GM12878 (cell line): ENCODE measurements at regions not wholly inside any gene's neighbourhood (a gene's known extent, or its start where the extent isn't known, plus 50 kb on each side); places are given as distances from the start of the nearest gene placed in this dataset.

Experiments
- ATAC-seq: fragments of 200-7000 bp; cut with Tn5 transposase; 3 replicates; pipeline ENCODE4 v1.9.1; 2020; ENCODE audit warnings: mild to moderate bottlenecking, moderate library complexity
- BruUV-seq: library from RNA; stranded (reverse); fragments of 400-500 nt; replicated peaks from 2 replicates; lab custom pipeline; 2021; lab: Mats Ljungman, UMichigan
- CTCF ChIA-PET: fragments of 300-600 bp; sonication (Branson Sonifier 250); formaldehyde crosslinking; extraction: SDS; loops from one replicate; lab custom pipeline; 2021; ENCODE audit warnings: inconsistent platforms; lab: Yijun Ruan, JAX
- POLR2A ChIA-PET: fragments of 350-600 bp; formaldehyde crosslinking; extraction: SDS; loops from one replicate; lab custom pipeline; 2021; ENCODE audit warnings: inconsistent platforms; lab: Charles Lee
- RAD21 ChIA-PET: fragments of 300-600 bp; sonication (Branson Sonifier 250); formaldehyde crosslinking; loops from one replicate; lab custom pipeline; 2023; ENCODE audit warnings: antibody characterized with exemption; ENCODE audit not compliant: unreplicated experiment; lab: Charles Lee
- SMC1A ChIA-PET: fragments of 300-600 bp; sonication (Branson Sonifier 250); formaldehyde crosslinking; loops from one replicate; lab custom pipeline; 2023; ENCODE audit not compliant: unreplicated experiment, uncharacterized antibody; lab: Charles Lee
- DNase-seq: peaks from one replicate; pipeline ENCODE4 v3.0.0-alpha.2; 2011; ENCODE audit warnings: low read depth, low spot score
- FAIRE-seq: peaks from 3 replicates; lab custom pipeline; 2011; peaks lifted over from hg19 to GRCh38; lab: Jason Lieb, UNC
- H2AFZ ChIP-seq: 2 replicates; pipeline ENCODE4 v1.6.0; 2011; ENCODE audit warnings: low read depth, low read length, control low read depth; ENCODE audit not compliant: control insufficient read depth
- H3K27ac ChIP-seq: 2 replicates; pipeline ENCODE4 v1.5.1; 2011; ENCODE audit warnings: control low read depth; ENCODE audit not compliant: control insufficient read depth, insufficient read depth
- H3K27me3 ChIP-seq, 2 experiments: replicated peaks in 1 of 2; 2 replicates each; pipeline versions ENCODE4 v1.6.0 to v1.6.1; 2011; ENCODE audit warnings: low read length in 1 of 2; ENCODE audit not compliant: control insufficient read depth in 2 of 2, insufficient read depth in 2 of 2
- H3K36me3 ChIP-seq, 2 experiments: 2 replicates each; pipeline ENCODE4 v1.5.1; 2011; ENCODE audit warnings: low read length in 1 of 2; ENCODE audit not compliant: control insufficient read depth in 2 of 2, insufficient read depth in 2 of 2
- H3K4me1 ChIP-seq: 2 replicates; pipeline ENCODE4 v1.6.1; 2011; ENCODE audit warnings: mild to moderate bottlenecking, low read length, moderate library complexity, mixed read lengths; ENCODE audit not compliant: control insufficient read depth, insufficient read depth
- H3K4me2 ChIP-seq: 2 replicates; pipeline ENCODE4 v1.6.0; 2011; ENCODE audit warnings: control low read depth; ENCODE audit not compliant: control insufficient read depth, insufficient read depth
- H3K4me3 ChIP-seq: fragments of 200-600 bp; sonication (generic); 2 replicates; pipeline ENCODE4 v1.5.1; 2016
- H3K79me2 ChIP-seq: 2 replicates; pipeline ENCODE4 v1.6.0; 2011; ENCODE audit warnings: low read length; ENCODE audit not compliant: control insufficient read depth, insufficient read depth
- H3K9ac ChIP-seq: 2 replicates; pipeline ENCODE4 v1.8.0; 2011; ENCODE audit warnings: low read length, control low read depth, mixed read lengths; ENCODE audit not compliant: control insufficient read depth, insufficient read depth
- H3K9me3 ChIP-seq: replicated peaks from 3 replicates; pipeline ENCODE4 v1.5.1; 2011; ENCODE audit warnings: mild to moderate bottlenecking, low read length; ENCODE audit not compliant: control insufficient read depth, insufficient read depth
- H4K20me1 ChIP-seq: 2 replicates; pipeline ENCODE4 v1.6.0; 2011; ENCODE audit not compliant: control insufficient read depth, insufficient read depth
- HDAC2 ChIP-seq: fragments of 200-600 bp; sonication (generic); IDR thresholded peaks from 2 replicates; pipeline ENCODE4 v1.6.1; 2017
- HDAC6 ChIP-seq: fragments of 200-600 bp; sonication (generic); IDR thresholded peaks from one replicate; pipeline ENCODE4 v1.8.0; 2017; ENCODE audit warnings: antibody characterized with exemption; ENCODE audit not compliant: unreplicated experiment
- KAT2A ChIP-seq: conservative IDR thresholded peaks from 2 replicates; pipeline ENCODE4 v1.6.1; 2011; ENCODE audit warnings: low read depth, low read length; ENCODE audit not compliant: control insufficient read depth
- MYB ChIP-seq: fragments of 150-350 bp; IDR thresholded peaks from 2 replicates; pipeline ENCODE4 v1.6.1; 2014; ENCODE audit warnings: mild to moderate bottlenecking, low read depth, low read length, borderline replicate concordance
- PAX5 ChIP-seq: IDR thresholded peaks from 2 replicates; pipeline ENCODE4 v1.6.1; 2011; ENCODE audit warnings: low read depth, low read length, borderline replicate concordance
- POLR2A ChIP-seq: IDR thresholded peaks from 2 replicates; pipeline ENCODE4 v1.6.1; 2011; ENCODE audit warnings: low read depth, mild to moderate bottlenecking, low read length
- POLR2AphosphoS5 ChIP-seq: IDR thresholded peaks from 2 replicates; pipeline ENCODE4 v1.6.1; 2011; ENCODE audit warnings: mild to moderate bottlenecking, low read length, inconsistent platforms
- SIX5 ChIP-seq: IDR thresholded peaks from 2 replicates; pipeline ENCODE4 v1.6.1; 2011; ENCODE audit warnings: mild to moderate bottlenecking, low read depth, low read length, moderate library complexity; ENCODE audit not compliant: severe bottlenecking
- ZNF274 ChIP-seq: IDR thresholded peaks from one replicate; pipeline ENCODE4 v1.8.0; 2011; ENCODE audit not compliant: insufficient read length, insufficient read depth
- WGBS: methylation state at CpG from one replicate; pipeline ENCODE4 v1.1.6; 2016; ENCODE audit warnings: low lambda C conversion rate; ENCODE audit not compliant: insufficient replicate concordance, insufficient coverage; ENCODE audit errors: missing lambda C conversion rate; 5-methylcytosine and 5-hydroxymethylcytosine counted together
- in situ Hi-C: fragments of 300-500 bp; cut with MboI; formaldehyde crosslinking; loops from 9 replicates; pipeline ENCODE4 v1.14.3; 2018; ENCODE audit warnings: mixed read lengths
- intact Hi-C: fragments of 100-400 bp; cut with micrococcal nuclease; formaldehyde crosslinking; loops from one replicate; pipeline ENCODE4 v1.14.2; 2022; ENCODE audit not compliant: unreplicated experiment
- TF ChIP-seq, protein P1 (sequence below): IDR thresholded peaks from 2 replicates; pipeline ENCODE4 v1.6.1; 2012; ENCODE audit warnings: low read depth, low read length, improper control_type of control experiment
- TF ChIP-seq, protein P2 (sequence below): IDR thresholded peaks from 2 replicates; pipeline ENCODE4 v1.6.1; 2011; ENCODE audit warnings: borderline replicate concordance, low read depth, mild to moderate bottlenecking, moderate library complexity, mixed read lengths, low read length; ENCODE audit not compliant: insufficient read depth; ENCODE audit errors: extremely low read length

DNA sequence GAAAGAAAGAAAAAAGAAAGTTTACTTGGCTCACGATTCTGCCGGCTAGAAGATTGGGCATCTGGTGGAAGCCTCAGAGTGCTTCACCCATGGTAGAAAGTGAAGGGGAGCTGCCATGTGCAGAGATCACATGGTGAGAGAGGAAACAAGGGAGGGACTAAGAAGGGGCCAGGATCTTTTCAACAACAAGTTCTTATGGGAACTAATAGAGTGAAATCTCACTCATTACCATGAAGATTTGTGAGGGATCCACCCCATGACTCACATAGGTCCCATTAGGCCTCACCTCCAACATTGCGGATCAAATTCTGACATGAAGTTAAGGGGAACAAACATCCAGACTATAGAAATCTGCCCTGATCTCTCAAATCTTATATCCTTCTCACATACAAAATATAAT, 61.3 kb upstream of the UGT8 start (continued):
- no peak for TF ChIP-seq PAX5
- TF ChIP-seq, all 136 proteins: peak for 0

DNA sequence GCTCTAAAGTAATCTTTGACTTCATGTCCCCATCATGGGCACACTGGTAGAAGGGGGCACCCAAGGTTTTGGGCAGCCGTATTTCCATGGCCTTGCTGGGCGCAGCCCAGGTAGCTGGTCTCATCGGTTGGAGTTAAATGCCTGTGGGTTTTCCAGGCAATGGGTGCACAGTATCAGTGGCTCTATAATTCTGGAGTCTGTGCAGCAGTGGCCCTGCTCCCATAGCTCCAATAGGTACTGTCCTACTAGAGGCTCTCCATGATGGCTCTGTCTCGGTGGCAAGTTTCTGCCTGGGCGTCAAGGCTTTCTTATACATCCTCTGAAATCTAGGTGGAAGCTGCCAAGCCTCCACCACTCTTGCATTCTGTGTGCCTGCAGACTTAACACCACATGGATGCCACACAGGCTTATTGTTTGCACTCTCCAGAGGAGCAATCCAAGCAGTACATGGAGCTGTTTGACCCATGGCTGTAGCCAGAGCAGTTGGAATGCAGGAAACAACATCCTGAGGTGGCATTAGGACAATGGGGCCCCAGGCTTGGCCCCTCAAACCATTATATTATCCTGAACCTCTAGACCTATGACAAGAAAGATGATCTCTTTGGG, 60.5 kb upstream of the UGT8 start:
- no peak for FAIRE-seq
- no peak overlapping the region for H3K4me2 ChIP-seq
- DNase-seq, result no peak
- no peaks in the 10 kb centered on the region for H3K9me3 ChIP-seq
- no peaks in the 10 kb centered on the region for H3K79me2 ChIP-seq
- H2AFZ ChIP-seq, result no peak overlapping the region
- WGBS, result 92% methylated on average over 5 of the region's 5 CpGs
- CTCF ChIA-PET, result interaction anchor here (0.6 to 1.4 kb wide), 2 partner anchors 14 to 176 kb away, joined by 3 to 5 read pairs; no protein-coding TSS in a partner anchor
- no peak for TF ChIP-seq MYB
- TF ChIP-seq, all 136 proteins: peak for 0
- RAD21 ChIA-PET, result no interaction called here
- H4K20me1 ChIP-seq, result no peaks in the 10 kb centered on the region
- in situ Hi-C loops, result no loop called here
- no peak overlapping the region for H3K27ac ChIP-seq
- intact Hi-C loops, result no loop called here
- H3K27me3 ChIP-seq, result no peaks in the 10 kb centered on the region
- no TSS peak for BruUV-seq
- POLR2A ChIA-PET, result no interaction called here
- no peaks in the 10 kb centered on the region for H3K4me1 ChIP-seq
- no peak overlapping the region for H3K4me3 ChIP-seq
- SMC1A ChIA-PET, result no interaction called here
- ATAC-seq, result no peak; the same call in 2 of the 3 replicates
- no peaks in the 10 kb centered on the region for H3K36me3 ChIP-seq
- no peak overlapping the region for H3K9ac ChIP-seq

DNA sequence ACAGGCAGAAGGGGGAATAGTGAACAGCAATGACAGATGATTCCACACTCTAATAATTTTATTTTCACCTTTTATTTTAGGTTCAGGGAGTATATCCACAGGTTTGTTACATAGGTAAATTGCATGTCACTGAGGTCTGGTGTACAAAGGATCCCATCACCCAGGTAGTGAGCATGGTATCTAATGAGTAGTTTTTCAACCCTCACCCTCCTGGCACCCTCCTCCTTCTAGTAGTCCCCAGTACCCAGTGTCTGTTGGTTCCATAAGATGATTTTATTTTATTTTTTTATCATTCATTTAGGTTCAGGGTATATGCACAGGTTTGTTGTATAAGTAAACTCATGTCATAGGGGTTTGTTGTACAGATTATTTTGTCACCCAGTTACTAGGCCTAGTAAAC, 58.6 kb upstream of the UGT8 start:
- no peak for FAIRE-seq
- intact Hi-C loops, result no loop called here
- RAD21 ChIA-PET, result no interaction called here
- TF ChIP-seq HDAC2, result no peak
- TF ChIP-seq SIX5, result no peak
- TF ChIP-seq, protein P1, sequence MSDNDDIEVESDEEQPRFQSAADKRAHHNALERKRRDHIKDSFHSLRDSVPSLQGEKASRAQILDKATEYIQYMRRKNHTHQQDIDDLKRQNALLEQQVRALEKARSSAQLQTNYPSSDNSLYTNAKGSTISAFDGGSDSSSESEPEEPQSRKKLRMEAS, result no peak
- no peak for TF ChIP-seq POLR2AphosphoS5
- no peak for TF ChIP-seq KAT2A
- no peak for TF ChIP-seq ZNF274
- TF ChIP-seq HDAC6, result no peak
- TF ChIP-seq, protein P2, sequence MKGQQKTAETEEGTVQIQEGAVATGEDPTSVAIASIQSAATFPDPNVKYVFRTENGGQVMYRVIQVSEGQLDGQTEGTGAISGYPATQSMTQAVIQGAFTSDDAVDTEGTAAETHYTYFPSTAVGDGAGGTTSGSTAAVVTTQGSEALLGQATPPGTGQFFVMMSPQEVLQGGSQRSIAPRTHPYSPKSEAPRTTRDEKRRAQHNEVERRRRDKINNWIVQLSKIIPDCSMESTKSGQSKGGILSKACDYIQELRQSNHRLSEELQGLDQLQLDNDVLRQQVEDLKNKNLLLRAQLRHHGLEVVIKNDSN, result no peak
- TF ChIP-seq POLR2A, result no peak
- Histone ChIP-seq H3K27me3 (no peaks in the 10 kb centered on the region), H3K79me2 (no peaks in the 10 kb centered on the region), H3K9ac (no peak overlapping the region), H3K36me3 (no peaks in the 10 kb centered on the region), H2AFZ (no peak overlapping the region), H3K27ac (no peak overlapping the region), H3K4me3 (no peak overlapping the region), H3K4me1 (no peaks in the 10 kb centered on the region), H3K9me3 (no peaks in the 10 kb centered on the region), H4K20me1 (no peaks in the 10 kb centered on the region), H3K4me2 (no peak overlapping the region)
- DNase-seq, result no peak
- SMC1A ChIA-PET, result no interaction called here
- CTCF ChIA-PET, result no interaction called here
- no TSS peak for BruUV-seq
- POLR2A ChIA-PET, result no interaction called here
- no peak for ATAC-seq
- in situ Hi-C loops, result no loop called here
